Limb (tissue), 2 donors: ENCODE measurements at regions not wholly inside any gene's neighbourhood (a gene's known extent, or its start where the extent isn't known, plus 50 kb on each side); places are given as distances from the start of the nearest gene placed in this dataset.
A peak's percentile ranks its signal among the peaks of the same experiment; 100 is the strongest.
"Not testable (repeated sequence)": the region's sequence is repeated elsewhere in the genome, so short reads cannot be mapped to it uniquely, and the experiment has no call there.

Experiments
- DNase-seq, 2 donors: peaks; one replicate each; pipeline ENCODE4 v3.0.0-alpha.2; 2016; ENCODE audit errors: extremely low spot score in 2 of 2

DNA sequence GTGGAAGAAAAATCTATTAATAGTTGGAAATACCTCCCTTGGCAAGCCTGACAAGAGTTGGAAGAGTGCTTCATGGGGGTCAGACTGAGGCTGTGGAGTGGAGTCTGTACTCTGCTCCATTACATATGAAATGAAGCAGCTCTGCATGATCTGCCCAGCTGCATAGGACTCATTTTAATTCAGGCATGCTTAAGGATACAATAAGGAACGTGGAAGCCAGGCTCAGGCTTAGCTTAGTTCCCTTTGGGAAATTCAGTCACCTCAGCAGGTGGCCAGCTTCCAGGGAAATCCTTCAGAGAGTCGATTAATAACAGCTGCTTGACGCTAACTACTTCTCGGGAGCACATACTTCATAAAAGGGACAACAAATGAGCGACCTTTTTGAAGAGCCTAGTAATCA, 1672.9 kb upstream of the WWC1 start:
- peak in 1 of 2 donors; percentile 7 for DNase-seq

DNA sequence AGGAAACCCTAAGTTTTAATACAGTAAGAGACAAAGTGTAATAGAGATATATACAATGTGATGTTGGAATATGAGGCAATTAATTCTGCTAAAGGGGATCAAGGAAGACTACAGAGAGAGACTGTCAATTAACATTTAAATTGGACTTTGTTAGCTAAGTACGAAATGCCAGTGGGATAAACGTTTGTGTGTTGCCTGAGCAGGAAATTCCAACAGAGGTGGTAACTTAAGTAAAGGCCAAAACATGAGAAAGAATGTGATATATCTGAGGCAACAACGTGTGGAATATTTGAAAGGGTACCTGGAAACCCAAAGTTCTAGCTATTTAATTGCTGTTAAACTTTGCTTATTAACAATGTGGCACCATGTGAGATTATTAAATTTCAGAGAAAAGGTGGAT, 1666.9 kb upstream of the WWC1 start:
- DNase-seq: no peak

GRCh38 chr5:166625210-166625865, 1666.1 kb upstream of the WWC1 start:
- DNase-seq: no peak

- no peak for DNase-seq
Measured at GRCh38 chr5:166637295-166637694, 1654.2 kb upstream of the WWC1 start.

DNA sequence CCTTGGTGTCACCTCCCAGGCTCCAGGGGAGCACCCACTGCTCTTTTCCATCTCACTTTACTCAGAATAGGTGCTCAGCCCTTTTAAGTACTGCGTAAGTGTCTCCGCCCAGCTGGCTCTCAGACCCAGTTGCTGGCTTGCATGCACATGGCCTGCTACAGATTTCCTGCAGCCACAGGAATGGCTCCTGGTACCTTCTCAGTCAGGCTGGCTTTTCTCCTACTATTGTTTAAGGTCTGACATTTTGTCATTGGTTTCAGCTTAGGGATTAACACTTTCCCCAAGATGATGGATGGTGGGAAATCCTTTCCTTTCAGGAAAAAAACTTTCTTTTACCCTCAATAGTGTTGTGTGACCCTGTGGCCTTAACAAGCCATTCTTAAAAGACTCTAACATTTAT, 1652.3 kb upstream of the WWC1 start:
- no peak for DNase-seq

- not testable (repeated sequence) for DNase-seq
Measured at GRCh38 chr5:166640136-166640535, 1651.3 kb upstream of the WWC1 start.

DNA sequence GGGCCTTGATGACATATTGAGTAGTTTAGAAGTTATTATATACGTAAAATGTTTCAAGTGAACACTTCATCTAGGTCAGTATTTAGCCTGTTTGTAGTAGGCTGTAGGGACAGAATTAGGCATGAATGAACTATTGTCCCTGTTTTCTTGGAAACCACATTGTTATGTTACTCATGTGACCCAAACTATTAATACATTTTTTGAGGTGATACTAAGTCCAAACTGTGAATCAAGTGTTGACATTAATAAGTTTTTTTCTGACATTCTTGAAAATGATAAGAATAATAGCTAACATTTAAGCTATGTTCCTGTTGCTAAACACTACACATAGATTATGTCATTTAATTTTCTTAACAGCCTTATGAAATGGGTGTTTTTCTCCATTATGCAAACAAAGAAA, 1642.7 kb upstream of the WWC1 start:
- DNase-seq: no peak

DNA sequence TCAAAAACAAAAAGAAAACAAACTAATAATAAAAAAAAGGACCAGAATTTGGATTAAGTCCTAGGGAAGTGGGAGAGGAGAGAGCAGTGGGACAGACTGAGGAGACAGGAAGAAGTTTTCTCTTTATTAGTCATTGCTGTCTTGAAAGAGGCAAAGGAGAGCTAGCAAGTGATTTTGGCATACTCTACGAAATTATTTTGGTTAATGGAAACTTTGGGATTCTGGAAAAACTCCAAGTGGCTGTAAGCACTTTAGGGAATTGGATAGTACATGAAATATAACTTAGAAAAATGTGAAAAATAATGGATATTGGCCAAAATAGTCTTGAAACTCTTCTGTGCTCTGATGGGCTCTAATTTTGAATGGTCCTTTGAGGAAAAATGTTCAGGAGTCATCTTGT, 1641.8 kb upstream of the WWC1 start:
- DNase-seq: peak in 1 of 2 donors; percentile 40

DNA sequence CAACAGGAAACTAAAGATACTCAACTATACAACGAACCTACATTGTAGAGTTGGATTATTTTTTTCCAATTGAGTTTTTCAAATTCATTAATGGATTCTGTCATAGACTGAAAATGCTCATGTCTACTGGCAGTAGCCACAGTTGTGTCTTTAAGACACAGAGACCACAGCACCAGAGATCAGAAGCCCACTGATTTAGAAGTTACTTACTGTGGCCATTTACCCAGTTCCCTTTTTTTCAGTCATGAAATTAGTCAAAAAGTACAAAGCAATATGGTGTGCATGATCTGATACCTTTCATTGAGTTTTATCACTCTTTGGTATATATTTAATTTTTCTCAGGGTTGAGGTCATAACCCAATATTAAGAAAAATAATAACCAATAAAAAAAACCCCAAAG, 1640.2 kb upstream of the WWC1 start:
- DNase-seq: no peak

DNA sequence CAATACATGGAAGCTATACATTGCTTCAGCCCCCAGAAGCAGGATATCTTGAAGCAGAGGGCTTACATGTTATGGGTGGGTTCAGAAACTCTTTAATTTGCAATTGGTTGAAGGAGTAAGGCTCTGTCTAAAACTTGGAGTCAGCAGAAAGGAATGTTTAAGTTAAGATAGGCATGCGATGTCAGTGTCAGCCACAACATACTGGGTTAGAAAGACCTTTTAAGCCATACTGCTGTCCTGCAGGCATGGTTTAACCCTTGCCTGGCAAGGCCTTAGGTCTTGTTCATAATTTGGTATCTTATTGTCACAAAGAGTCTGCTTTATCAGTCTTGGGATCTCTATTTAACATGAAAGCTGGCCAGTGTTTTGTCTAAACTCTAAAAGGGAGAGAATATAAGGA, 1619.6 kb upstream of the WWC1 start:
- DNase-seq: no peak

DNA sequence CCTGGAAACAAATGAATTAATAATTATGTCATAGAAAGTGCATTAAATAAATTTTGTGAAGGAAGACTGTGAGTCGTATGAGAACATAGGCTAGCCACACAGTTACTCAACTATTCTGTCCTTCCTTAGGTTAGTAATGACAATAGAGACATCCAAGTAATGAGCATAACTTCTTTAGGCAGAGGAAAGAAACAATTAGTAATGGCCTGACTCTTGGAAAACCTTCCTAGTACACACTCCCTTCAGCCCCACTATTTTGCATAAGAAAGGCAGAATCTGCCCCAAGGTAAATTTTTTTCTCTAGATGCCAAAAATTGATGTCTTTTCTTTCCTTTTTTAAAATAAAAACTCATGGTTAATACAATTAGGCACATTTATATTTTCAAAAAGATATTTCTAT, 1619.0 kb upstream of the WWC1 start:
- DNase-seq: no peak

DNA sequence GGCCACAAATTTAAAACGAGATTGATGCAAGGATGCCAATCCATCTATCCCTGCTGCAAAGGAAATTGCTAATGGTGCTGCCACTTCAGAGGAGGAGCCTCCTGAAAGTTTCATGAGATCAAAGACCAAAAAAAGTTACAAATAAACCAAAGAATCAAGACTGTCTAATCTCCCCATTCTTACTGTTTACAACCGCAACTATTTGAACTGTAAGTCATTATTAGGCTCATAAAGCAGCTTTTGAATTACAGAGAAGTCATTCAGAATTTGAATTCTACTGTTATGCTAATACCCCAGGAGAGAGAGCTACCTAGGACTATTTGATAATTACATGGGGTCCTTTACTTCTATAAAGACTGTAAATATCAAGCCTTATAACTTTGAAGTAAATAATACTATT, 1613.6 kb upstream of the WWC1 start:
- DNase-seq: no peak

- no peak for DNase-seq
Measured at GRCh38 chr5:166679331-166679730, 1612.1 kb upstream of the WWC1 start.

GRCh38 chr5:166695326-166695725, 1596.1 kb upstream of the WWC1 start:
- no peak for DNase-seq

GRCh38 chr5:166708291-166708690, 1583.2 kb upstream of the WWC1 start:
- DNase-seq: no peak

- no peak for DNase-seq
Measured at GRCh38 chr5:166709691-166710090, 1581.8 kb upstream of the WWC1 start.

GRCh38 chr5:166710271-166710670, 1581.2 kb upstream of the WWC1 start:
- no peak for DNase-seq

- DNase-seq: no peak
Measured at GRCh38 chr5:166712447-166713185, 1578.8 kb upstream of the WWC1 start.

DNA sequence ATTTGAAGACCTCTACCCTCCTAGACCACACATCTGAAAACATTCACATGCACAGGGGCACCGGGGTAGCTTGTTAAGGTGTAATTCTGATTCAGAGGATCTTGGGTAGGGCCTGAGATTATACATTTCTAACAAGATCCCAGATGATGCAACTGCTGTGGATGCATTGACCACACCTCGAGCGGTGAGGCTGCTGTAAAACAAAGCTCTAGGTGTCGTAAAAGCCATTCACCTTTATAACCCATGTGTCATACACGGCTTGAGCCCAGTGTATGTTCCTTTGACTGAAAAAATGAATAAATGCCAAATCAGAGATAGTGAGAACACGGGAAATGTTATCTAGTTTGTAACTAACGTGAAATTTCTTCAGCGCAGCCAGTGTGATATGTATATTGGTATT, 1578.2 kb upstream of the WWC1 start:
- no peak for DNase-seq

GRCh38 chr5:166716856-166717492, 1574.5 kb upstream of the WWC1 start:
- DNase-seq: no peak

DNA sequence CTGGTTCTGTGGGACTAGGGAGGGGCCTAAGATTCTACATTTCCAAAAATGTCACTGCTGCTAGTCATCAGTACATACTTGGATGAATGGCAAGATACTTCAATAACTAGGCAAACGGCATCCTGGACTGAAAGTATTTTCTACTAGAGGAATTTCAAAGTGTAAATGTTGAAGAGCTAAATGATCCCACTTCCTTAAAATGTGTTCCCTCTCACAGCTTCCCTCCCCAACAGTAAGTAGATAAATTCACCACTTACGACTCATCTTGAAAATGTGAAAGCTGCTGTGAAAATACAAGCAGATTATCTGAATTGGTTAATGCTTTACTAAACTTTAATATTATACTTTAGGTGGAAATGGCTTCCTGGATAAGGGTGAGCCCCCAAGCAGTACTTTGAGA, 1571.5 kb upstream of the WWC1 start:
- DNase-seq: no peak

DNA sequence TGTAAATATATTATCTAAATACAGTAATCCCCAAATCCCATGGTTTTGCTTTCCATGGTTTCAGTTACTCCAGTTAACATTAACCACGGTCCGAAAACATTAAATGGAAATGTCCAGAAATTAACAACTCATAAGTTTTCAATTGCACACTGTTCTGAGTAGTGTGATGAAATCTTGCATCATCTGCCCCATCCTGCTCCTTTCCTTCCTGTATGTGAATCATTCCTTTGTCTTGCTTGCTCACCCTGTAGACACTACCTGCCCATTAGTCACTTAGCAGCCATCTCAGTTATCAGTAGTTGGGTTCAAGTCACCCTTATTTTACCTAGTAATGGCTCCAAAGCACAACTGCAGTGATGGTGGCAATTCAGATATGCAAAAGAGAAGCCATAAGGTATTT, 1568.5 kb upstream of the WWC1 start:
- no peak for DNase-seq

DNA sequence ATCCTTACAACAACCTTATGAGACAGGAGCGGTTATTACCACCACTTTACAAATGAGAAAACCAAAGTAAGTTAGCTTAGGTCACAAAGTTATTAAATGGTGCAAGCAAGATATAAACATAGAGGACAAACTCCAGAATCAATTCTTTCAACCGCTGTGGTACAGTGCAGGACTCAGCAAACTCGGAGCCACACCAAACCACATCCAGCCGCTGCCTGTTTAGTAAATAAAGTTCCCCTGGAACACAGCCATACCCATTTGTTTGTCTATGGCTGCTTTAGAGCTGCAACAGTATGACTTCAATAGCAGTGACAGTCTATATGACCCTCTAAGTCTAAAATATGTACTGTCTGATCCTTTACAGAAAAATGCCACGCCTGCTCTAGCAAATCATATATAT, 1567.2 kb upstream of the WWC1 start:
- DNase-seq: no peak
